Caco-2 (cell line): ENCODE measurements at regions not wholly inside any gene's neighbourhood (a gene's known extent, or its start where the extent isn't known, plus 50 kb on each side); places are given as distances from the start of the nearest gene placed in this dataset.

Experiments used
- BruUV-seq: library from RNA; stranded (reverse); fragments of 400-500 nt; replicated peaks from 2 replicates; lab custom pipeline; 2021; lab: Mats Ljungman, UMichigan
- CTCF ChIA-PET: fragments of 300-600 bp; sonication (Branson Sonifier 250); formaldehyde crosslinking; loops from one replicate; lab custom pipeline; 2022; ENCODE audit warnings: antibody characterized with exemption; lab: Charles Lee
- POLR2A ChIA-PET: fragments of 300-600 bp; sonication (Branson Sonifier 250); formaldehyde crosslinking; loops from one replicate; lab custom pipeline; 2022; ENCODE audit warnings: antibody characterized with exemption; lab: Charles Lee
- DNase-seq, 2 experiments: peaks; one replicate each; pipeline versions ENCODE4 v3.0.0 to v3.0.0-alpha.2; 2020 to 2022
- H3K27me3 ChIP-seq: replicated peaks from 2 replicates; pipeline ENCODE4 v1.6.0; 2011; ENCODE audit warnings: low read length; ENCODE audit not compliant: control insufficient read depth, insufficient read depth
- H3K36me3 ChIP-seq: 2 replicates; pipeline ENCODE4 v1.5.1; 2011; ENCODE audit warnings: low read length; ENCODE audit not compliant: control insufficient read depth, insufficient read depth
- H3K4me1 ChIP-seq: fragments of 250-450 bp; sonication (Bioruptor Pico); 2 replicates; pipeline ENCODE4 v1.5.1; 2020; ENCODE audit warnings: mild to moderate bottlenecking
- H3K4me3 ChIP-seq: 2 replicates; pipeline ENCODE4 v1.5.1; 2011; ENCODE audit warnings: low read depth, mild to moderate bottlenecking, control low read depth, low read length
- H3K9me3 ChIP-seq: fragments of 250-450 bp; sonication (Bioruptor Pico); 2 replicates; pipeline ENCODE4 v1.5.1; 2020; ENCODE audit warnings: mild to moderate bottlenecking, moderate library complexity
- H3K27ac Mint-ChIP-seq: one replicate; pipeline ENCODE4 v1.8.0; 2022; ENCODE audit warnings: mixed read lengths; ENCODE audit not compliant: unreplicated experiment
- H3K27me3 Mint-ChIP-seq: one replicate; pipeline ENCODE4 v1.8.0; 2022; ENCODE audit warnings: mixed read lengths; ENCODE audit not compliant: insufficient read depth, unreplicated experiment
- H3K36me3 Mint-ChIP-seq: one replicate; pipeline ENCODE4 v1.8.0; 2022; ENCODE audit warnings: mild to moderate bottlenecking, mixed read lengths; ENCODE audit not compliant: insufficient read depth, unreplicated experiment
- H3K4me1 Mint-ChIP-seq: one replicate; pipeline ENCODE4 v1.8.0; 2022; ENCODE audit warnings: low read depth, mixed read lengths; ENCODE audit not compliant: unreplicated experiment
- H3K4me3 Mint-ChIP-seq: one replicate; pipeline ENCODE4 v1.8.0; 2022; ENCODE audit warnings: mild to moderate bottlenecking, moderate library complexity, mixed read lengths; ENCODE audit not compliant: unreplicated experiment
- H3K9me3 Mint-ChIP-seq: one replicate; pipeline ENCODE4 v1.8.0; 2022; ENCODE audit warnings: mixed read lengths; ENCODE audit not compliant: unreplicated experiment
- CTCF ChIP-seq, 2 experiments: fragments of 200-600 bp in 1 of 2; IDR thresholded peaks; 1 replicate in 1 of 2; 2 replicates in 1 of 2; pipeline versions ENCODE4 v1.5.1 to v1.8.0; 2011 to 2022; ENCODE audit warnings: antibody characterized with exemption in 1 of 2, control low read depth in 1 of 2, inconsistent platforms in 1 of 2, low read depth in 1 of 2, low read length in 1 of 2, mild to moderate bottlenecking in 1 of 2, moderate library complexity in 1 of 2; ENCODE audit not compliant: insufficient read depth in 1 of 2, severe bottlenecking in 1 of 2, unreplicated experiment in 1 of 2
- intact Hi-C: fragments of 100-400 bp; cut with micrococcal nuclease; formaldehyde crosslinking; loops from one replicate; pipeline ENCODE4 v1.10.0; 2022; ENCODE audit not compliant: unreplicated experiment

GRCh38 chr5:174399411-174399810 is 325.0 kb upstream of the MSX2 start:
- Mint-ChIP-seq H3K4me3 (no peak overlapping the region), H3K27me3 (peaks cover 16% of the 10 kb centered on the region), H3K9me3 (no peaks in the 10 kb centered on the region), H3K4me1 (peaks cover 7% of the 10 kb centered on the region), H3K36me3 (no peaks in the 10 kb centered on the region), H3K27ac (no peak overlapping the region)
- Histone ChIP-seq H3K4me3 (no peak overlapping the region), H3K36me3 (no peaks in the 10 kb centered on the region), H3K9me3 (no peaks in the 10 kb centered on the region), H3K27me3 (no peaks in the 10 kb centered on the region; the same call in 1 of the 2 replicates), H3K4me1 (no peaks in the 10 kb centered on the region)
- intact Hi-C loops: no loop called here
- TF ChIP-seq CTCF (IDR thresholded peaks at IDR 0.05; ENCODE audit: insufficient read depth in 1 of 2, low read depth in 1 of 2, low read length in 1 of 2, severe bottlenecking in 1 of 2, unreplicated experiment in 1 of 2): no peak
- POLR2A ChIA-PET: no interaction called here
- no peak for DNase-seq
- no TSS peak for BruUV-seq
- CTCF ChIA-PET: interaction anchor here (0.7 kb wide), 1 partner anchor 20 kb away, joined by 3 read pairs; no protein-coding TSS in a partner anchor

- ChIA-PET POLR2A (no interaction called here), CTCF (no interaction called here)
- no peak overlapping the region for H3K27ac Mint-ChIP-seq
- H3K27me3 Mint-ChIP-seq: peaks cover 26% of the 10 kb centered on the region
- H3K36me3 Mint-ChIP-seq: no peaks in the 10 kb centered on the region
- Histone ChIP-seq H3K4me3 (no peak overlapping the region), H3K4me1 (no peaks in the 10 kb centered on the region), H3K36me3 (no peaks in the 10 kb centered on the region), H3K27me3 (no peaks in the 10 kb centered on the region; the same call in 1 of the 2 replicates), H3K9me3 (no peaks in the 10 kb centered on the region)
- no peak for DNase-seq
- H3K9me3 Mint-ChIP-seq: no peaks in the 10 kb centered on the region
- intact Hi-C loops: no loop called here
- no peak overlapping the region for H3K4me3 Mint-ChIP-seq
- no TSS peak for BruUV-seq
- peaks cover 7% of the 10 kb centered on the region for H3K4me1 Mint-ChIP-seq
- TF ChIP-seq CTCF (IDR thresholded peaks at IDR 0.05; ENCODE audit: insufficient read depth in 1 of 2, low read depth in 1 of 2, low read length in 1 of 2, severe bottlenecking in 1 of 2, unreplicated experiment in 1 of 2): no peak
Observed at GRCh38 chr5:174400461-174400860, 323.9 kb upstream of the MSX2 start.

- no peaks in the 10 kb centered on the region for H3K36me3 ChIP-seq
Observed at GRCh38 chr5:174401793-174402192, 322.6 kb upstream of the MSX2 start.

More at GRCh38 chr5:174401793-174402192, 322.6 kb upstream of the MSX2 start:
- no peak for TF ChIP-seq CTCF (IDR thresholded peaks at IDR 0.05; ENCODE audit: insufficient read depth in 1 of 2, low read depth in 1 of 2, low read length in 1 of 2, severe bottlenecking in 1 of 2, unreplicated experiment in 1 of 2)
- ChIA-PET CTCF (interaction anchor here (0.9 to 1.3 kb wide), 4 partner anchors 9 to 75 kb away, joined by 3 to 11 read pairs (median 3); no protein-coding TSS in a partner anchor), POLR2A (no interaction called here)
- no TSS peak for BruUV-seq
- Histone ChIP-seq H3K27me3 (no peaks in the 10 kb centered on the region; the same call in 1 of the 2 replicates), H3K4me1 (no peaks in the 10 kb centered on the region), H3K9me3 (no peaks in the 10 kb centered on the region), H3K4me3 (no peak overlapping the region)
- intact Hi-C loops: no loop called here
- peaks cover 26% of the 10 kb centered on the region for H3K27me3 Mint-ChIP-seq
- DNase-seq: no peak
- peaks cover 7% of the 10 kb centered on the region for H3K4me1 Mint-ChIP-seq
- H3K4me3 Mint-ChIP-seq: no peak overlapping the region
- no peaks in the 10 kb centered on the region for H3K36me3 Mint-ChIP-seq
- no peak overlapping the region for H3K27ac Mint-ChIP-seq
- H3K9me3 Mint-ChIP-seq: no peaks in the 10 kb centered on the region
